Smooth muscle cell (in vitro differentiated cells): ENCODE measurements at regions not wholly inside any gene's neighbourhood (a gene's known extent, or its start where the extent isn't known, plus 50 kb on each side); places are given as distances from the start of the nearest gene placed in this dataset.
A peak's percentile ranks its signal among the peaks of the same experiment; 100 is the strongest.
"Not testable (repeated sequence)": the region's sequence is repeated elsewhere in the genome, so short reads cannot be mapped to it uniquely, and the experiment has no call there.

Experiments
- DNase-seq: peaks from one replicate; lab custom pipeline; 2025; ENCODE audit not compliant: unreplicated experiment; lab: John Stamatoyannopoulos, UW
- H2AFZ ChIP-seq: fragments of 200-600 bp; sonication (generic); 2 replicates; pipeline ENCODE4 v1.6.0; 2016; ENCODE audit warnings: antibody characterized with exemption, low read depth, mild to moderate bottlenecking
- H3F3A ChIP-seq: fragments of 200-600 bp; sonication (generic); 2 replicates; pipeline ENCODE4 v1.6.0; 2017; ENCODE audit warnings: antibody characterized with exemption, low read depth
- H3K27ac ChIP-seq: fragments of 200-600 bp; sonication (generic); 2 replicates; pipeline ENCODE4 v1.5.1; 2016; ENCODE audit warnings: low read depth, mild to moderate bottlenecking
- H3K27me3 ChIP-seq: fragments of 200-600 bp; sonication (generic); 2 replicates; pipeline ENCODE4 v1.6.1; 2016; ENCODE audit warnings: low read depth, mild to moderate bottlenecking
- H3K36me3 ChIP-seq: fragments of 200-600 bp; sonication (generic); 2 replicates; pipeline ENCODE4 v1.5.1; 2016; ENCODE audit warnings: low read depth
- H3K4me1 ChIP-seq: fragments of 200-600 bp; sonication (generic); 2 replicates; pipeline ENCODE4 v1.5.1; 2016; ENCODE audit warnings: low read depth
- H3K4me2 ChIP-seq: fragments of 200-600 bp; sonication (generic); 2 replicates; pipeline ENCODE4 v1.6.0; 2016; ENCODE audit warnings: mild to moderate bottlenecking
- H3K4me3 ChIP-seq: fragments of 200-600 bp; sonication (generic); 2 replicates; pipeline ENCODE4 v1.5.1; 2016; ENCODE audit warnings: mild to moderate bottlenecking
- H3K79me2 ChIP-seq: fragments of 200-600 bp; sonication (generic); 2 replicates; pipeline ENCODE4 v1.6.0; 2016; ENCODE audit warnings: low read depth, mild to moderate bottlenecking
- H3K9ac ChIP-seq: fragments of 200-600 bp; sonication (generic); 2 replicates; pipeline ENCODE4 v1.6.0; 2016; ENCODE audit warnings: low read depth
- H3K9me3 ChIP-seq: fragments of 200-600 bp; sonication (generic); replicated peaks from 2 replicates; pipeline ENCODE4 v1.5.1; 2016; ENCODE audit warnings: low read depth
- H4K20me1 ChIP-seq: fragments of 200-600 bp; sonication (generic); 2 replicates; pipeline ENCODE4 v1.6.0; 2016; ENCODE audit warnings: low read depth
- CTCF ChIP-seq: fragments of 200-600 bp; sonication (generic); IDR thresholded peaks from 2 replicates; pipeline ENCODE4 v1.5.1; 2017; ENCODE audit warnings: borderline replicate concordance, mild to moderate bottlenecking, antibody characterized with exemption; ENCODE audit not compliant: insufficient read depth, poor library complexity, severe bottlenecking
- WGBS: methylation state at CpG from one replicate; pipeline ENCODE4 v1.1.7; 2016; ENCODE audit warnings: low lambda C conversion rate; 5-methylcytosine and 5-hydroxymethylcytosine counted together

GRCh38 chr1:112818990-112819689 is 104.0 kb upstream of the PPM1J start:
- 16% methylated on average over 4 of the region's 4 CpGs for WGBS
- H3K9ac ChIP-seq = no peak overlapping the region
- peak overlapping the region; percentile 36 for H3K27ac ChIP-seq
- no peaks in the 10 kb centered on the region for H3K9me3 ChIP-seq
- no peak for DNase-seq
- H3K79me2 ChIP-seq = no peaks in the 10 kb centered on the region
- peaks cover 8% of the 10 kb centered on the region for H3K4me1 ChIP-seq
- peaks cover 10% of the 10 kb centered on the region for H3F3A ChIP-seq
- no peaks in the 10 kb centered on the region for H4K20me1 ChIP-seq
- peak overlapping the region; percentile 16 for H3K4me2 ChIP-seq
- no peaks in the 10 kb centered on the region for H3K27me3 ChIP-seq
- no peak overlapping the region for H2AFZ ChIP-seq
- no peak for TF ChIP-seq CTCF
- no peaks in the 10 kb centered on the region for H3K36me3 ChIP-seq
- H3K4me3 ChIP-seq = no peak overlapping the region

DNA sequence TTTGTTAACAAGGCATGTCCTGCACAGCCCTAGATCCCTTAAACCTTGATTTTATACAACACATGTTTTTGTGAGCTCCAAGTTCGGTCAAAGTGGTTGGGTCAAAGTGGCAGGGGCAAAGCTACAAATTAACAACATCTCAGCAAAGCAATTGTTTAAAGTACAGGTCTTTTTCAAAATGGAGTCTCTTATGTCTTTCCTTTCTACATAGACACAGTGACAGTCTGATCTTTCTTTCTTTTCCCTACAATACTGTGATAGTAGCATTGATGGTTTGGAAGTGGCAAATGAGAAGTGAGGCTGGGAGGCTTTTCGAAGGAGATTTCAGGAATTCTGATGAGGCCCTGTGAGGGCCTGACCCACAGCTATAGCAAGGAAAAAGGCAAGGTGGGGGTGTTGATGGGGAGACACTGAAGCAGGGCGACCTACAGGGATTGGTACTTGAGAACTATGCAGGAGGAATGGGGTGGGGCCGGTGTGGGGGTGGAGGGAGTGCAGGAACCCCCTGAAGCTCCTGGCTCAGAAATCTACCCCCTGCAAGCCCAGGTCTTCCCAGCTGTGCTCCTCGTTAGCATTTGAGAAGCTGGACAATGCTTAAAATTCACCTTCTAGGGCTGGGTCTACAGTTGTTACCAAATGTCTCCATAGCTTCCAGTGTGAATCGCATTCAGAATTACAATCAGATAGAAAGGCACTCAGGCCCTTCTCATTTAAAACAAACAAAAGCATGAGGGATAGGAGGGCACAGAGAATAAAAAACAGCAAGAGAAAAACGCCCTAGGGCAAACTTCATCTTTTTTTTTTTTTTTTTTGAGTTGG is 102.6 kb upstream of the PPM1J start:
- H3K9ac ChIP-seq = no peak overlapping the region
- WGBS = 51% methylated on average over 7 of the region's 7 CpGs

DNA sequence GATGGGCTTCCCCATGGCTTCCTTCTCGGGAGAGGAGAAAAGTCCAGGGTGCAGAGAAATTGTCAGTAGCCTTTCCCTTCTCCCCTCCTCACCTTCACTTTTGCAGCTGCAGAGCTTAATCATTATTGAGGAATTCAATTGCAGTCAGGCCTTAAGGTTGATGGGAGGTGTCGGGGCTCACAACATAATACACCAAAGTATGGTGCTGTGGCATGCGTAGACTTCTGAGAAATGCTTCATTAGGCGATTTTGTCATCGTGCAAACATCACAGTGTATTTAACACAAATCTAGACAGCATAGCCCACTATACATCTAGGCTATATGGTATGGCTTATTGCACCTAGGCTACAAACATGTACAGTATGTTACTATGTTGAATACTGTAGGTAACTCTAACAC is 100.2 kb upstream of the PPM1J start:
- no peak for DNase-seq
- Histone ChIP-seq H3K9me3 (no peaks in the 10 kb centered on the region), H3F3A (peaks cover 10% of the 10 kb centered on the region), H3K79me2 (no peaks in the 10 kb centered on the region), H3K4me2 (no peak overlapping the region), H3K4me1 (no peaks in the 10 kb centered on the region), H3K27me3 (no peaks in the 10 kb centered on the region), H3K36me3 (no peaks in the 10 kb centered on the region), H4K20me1 (no peaks in the 10 kb centered on the region), H3K27ac (no peak overlapping the region), H3K4me3 (no peak overlapping the region), H3K9ac (no peak overlapping the region), H2AFZ (no peak overlapping the region)
- TF ChIP-seq CTCF = no peak
- WGBS = 77% methylated on average over 5 of the region's 5 CpGs

More for the DNA sequence above, 102.6 kb upstream of the PPM1J start:
- Histone ChIP-seq H3K36me3 (no peaks in the 10 kb centered on the region), H3K9me3 (no peaks in the 10 kb centered on the region), H3K4me1 (peaks cover 8% of the 10 kb centered on the region), H4K20me1 (no peaks in the 10 kb centered on the region), H3F3A (peaks cover 10% of the 10 kb centered on the region), H3K4me3 (no peak overlapping the region), H2AFZ (no peak overlapping the region), H3K4me2 (no peak overlapping the region), H3K27me3 (no peaks in the 10 kb centered on the region), H3K27ac (no peak overlapping the region), H3K79me2 (no peaks in the 10 kb centered on the region)
- DNase-seq = no peak
- TF ChIP-seq CTCF = no peak

DNA sequence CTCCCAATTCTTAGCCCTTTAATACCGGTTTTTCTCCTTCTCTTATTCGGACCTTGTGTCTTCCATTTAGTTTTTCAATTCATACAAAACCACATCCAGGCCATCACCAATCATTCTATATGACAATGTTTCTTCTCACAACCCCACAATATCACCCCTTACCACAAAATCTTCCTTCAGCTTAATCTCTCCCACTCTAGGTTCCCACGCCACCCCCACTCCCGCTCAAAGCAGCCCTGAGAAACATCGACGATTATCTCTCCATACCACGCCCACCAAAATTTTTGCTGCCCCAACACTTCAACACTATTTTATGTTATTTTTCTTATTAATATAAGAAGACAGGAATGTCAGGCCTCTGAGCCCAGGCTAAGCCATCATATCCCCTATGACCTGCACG is 99.5 kb upstream of the PPM1J start:
- H3K79me2 ChIP-seq, H3K27ac ChIP-seq, H3K9me3 ChIP-seq, H3K4me2 ChIP-seq, H3K27me3 ChIP-seq, H2AFZ ChIP-seq, H3K9ac ChIP-seq, DNase-seq, H3K4me3 ChIP-seq, H3K36me3 ChIP-seq, H3K4me1 ChIP-seq, H4K20me1 ChIP-seq: not testable (repeated sequence)
- WGBS = 78% methylated on average over 8 of the region's 8 CpGs
- peaks cover 10% of the 10 kb centered on the region for H3F3A ChIP-seq
